Activated CD4-positive, CD25-positive, alpha-beta regulatory T cell treated with anti-CD3 and anti-CD28 coated beads, Interleukin-2, amount 50 U/mL, for 72 hours (primary cell): ENCODE measurements at regions not wholly inside any gene's neighbourhood (a gene's known extent, or its start where the extent isn't known, plus 50 kb on each side); places are given as distances from the start of the nearest gene placed in this dataset.

ENCODE experiments used
- DNase-seq: peaks from one replicate; pipeline ENCODE4 v3.0.0; 2021

DNA sequence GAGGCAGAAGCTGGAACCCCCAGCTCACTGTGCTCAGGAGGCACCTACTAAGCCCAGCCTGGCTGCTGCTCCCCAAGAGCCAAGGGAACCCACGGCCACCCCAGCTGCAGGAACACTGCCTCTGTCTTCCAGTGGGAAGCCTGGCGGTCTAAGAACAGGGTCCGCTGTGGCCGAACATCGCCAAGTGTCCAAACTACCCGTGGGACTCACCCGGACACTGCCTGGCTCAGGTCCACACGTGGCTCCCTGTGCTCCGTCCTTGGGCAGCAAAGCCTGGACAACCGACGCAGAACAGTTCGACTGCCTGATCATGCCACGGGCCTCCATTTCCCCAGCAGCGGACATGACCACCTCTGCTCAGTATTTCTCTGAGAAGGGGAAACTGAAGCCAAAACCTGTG is 747.0 kb downstream of the BRD1 start:
- no peak for DNase-seq

DNA sequence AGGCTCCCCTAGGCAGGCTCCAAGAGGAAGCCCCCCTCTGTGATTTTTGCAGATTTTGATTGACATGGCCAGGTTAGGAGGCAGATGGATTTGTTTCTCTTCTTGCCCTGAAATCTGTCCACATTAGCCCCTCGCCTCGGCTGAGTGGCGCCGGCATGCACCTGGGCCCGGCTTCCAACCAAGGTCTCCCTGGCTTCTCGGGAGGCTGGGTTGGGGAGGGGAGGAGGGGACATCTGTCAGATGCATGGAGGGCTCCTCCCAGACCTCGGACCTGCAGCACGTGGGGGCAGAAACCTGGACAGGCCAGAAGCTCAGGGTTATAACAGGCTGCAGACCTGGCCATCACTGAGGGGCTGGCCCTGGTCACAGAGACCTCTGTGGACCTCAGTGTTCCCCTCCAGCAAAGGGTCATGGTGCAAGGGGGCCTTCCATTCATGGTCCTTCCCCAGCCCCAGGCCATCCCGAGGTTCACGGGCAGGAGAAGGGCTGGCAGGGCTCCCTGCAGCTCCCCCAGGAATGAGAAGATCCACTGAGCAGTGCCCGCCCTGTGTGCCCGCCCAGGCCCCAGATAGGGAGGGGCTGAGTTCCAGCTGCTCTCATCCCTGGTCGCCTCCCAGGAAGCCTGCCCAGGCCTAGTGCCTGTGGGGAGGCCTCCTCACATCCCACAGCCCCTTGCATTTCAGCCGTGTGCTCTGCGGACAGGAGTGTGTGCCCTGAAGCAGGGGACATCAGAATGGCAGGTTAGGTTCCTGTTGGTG is 747.8 kb downstream of the BRD1 start:
- no peak for DNase-seq

DNA sequence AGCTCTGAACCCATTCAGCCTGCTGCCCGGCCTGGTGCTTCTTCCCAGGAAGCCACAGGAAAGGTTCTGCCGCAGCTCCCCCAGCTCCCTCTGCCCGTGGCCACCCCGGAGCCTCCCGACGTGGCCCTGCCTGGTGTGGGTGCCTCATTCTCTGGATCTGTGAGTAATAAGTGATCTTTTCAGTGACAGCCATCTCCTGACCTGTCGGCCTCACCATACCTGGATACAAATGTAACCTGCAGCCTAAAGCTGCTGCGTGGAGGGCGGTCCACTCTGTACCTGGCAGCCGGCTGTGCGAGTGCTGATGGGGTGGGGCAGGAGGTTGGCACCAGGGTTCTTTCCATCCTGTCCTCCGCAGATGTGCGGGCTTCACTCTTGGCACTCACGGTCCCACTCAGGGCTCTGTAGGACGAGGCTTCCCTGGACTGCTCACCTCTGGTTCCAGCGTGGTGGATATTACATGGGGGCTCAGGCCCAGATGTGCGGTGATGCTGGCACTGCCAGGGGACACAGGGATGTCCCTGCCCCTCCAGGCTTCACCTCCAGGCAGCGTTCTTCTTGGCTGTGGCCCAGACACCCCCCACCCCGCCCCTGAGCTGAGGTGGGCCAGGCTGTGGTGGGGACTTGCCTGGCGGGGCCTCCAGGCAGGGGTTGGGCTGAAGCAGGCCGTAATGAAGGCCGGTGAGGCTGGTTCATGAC is 748.5 kb downstream of the BRD1 start:
- DNase-seq: no peak

DNA sequence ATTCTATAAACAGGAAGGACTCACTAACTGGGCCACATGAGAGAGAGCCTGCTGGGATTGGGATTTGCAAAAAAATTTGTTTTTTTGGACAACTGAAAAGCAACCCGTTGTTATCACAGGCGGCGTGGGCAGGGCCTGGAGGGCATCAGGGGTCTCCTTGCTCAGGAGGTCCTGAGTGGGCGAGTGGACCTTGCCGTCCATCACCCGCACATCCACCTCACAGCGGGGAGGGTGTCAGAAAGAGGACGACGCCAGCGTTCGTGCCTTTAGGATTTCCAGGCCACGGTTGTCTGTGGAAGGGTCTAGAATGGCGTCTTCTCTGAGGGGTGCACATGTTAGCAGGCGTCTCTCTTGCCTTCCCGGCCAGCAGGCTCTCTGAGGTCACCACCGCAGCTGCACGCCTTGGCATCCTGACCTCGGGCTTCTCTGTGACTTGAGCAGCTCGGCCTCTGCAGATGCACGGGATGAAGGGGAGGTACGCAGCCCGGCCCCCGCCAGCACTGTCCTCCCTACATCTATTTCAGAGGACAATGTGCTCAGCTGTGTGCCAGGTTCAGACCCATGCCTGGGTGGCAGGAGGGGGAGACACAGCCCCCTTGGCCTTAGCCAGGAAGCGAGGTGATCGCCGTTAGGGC is 749.5 kb downstream of the BRD1 start:
- no peak for DNase-seq

DNA sequence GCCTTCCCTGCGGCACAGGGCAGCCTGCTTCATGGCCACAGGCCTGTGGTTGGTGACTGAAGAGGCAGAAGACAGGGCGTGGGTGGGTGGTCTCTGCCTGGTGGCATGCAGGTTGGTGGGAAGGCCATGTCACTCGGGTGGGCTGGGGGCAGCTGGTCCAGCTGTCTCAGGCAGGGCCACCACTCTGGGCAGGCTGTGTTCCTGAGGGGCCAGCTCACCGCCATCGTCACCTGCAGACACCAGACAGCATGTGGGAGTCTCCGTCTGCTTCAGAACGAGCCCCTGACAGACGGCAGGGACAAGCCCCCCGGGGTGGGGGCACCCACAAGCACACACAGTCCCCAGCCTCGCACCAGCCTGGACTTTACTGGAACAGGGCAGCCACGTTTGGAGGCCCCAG is 750.1 kb downstream of the BRD1 start:
- DNase-seq: no peak

DNA sequence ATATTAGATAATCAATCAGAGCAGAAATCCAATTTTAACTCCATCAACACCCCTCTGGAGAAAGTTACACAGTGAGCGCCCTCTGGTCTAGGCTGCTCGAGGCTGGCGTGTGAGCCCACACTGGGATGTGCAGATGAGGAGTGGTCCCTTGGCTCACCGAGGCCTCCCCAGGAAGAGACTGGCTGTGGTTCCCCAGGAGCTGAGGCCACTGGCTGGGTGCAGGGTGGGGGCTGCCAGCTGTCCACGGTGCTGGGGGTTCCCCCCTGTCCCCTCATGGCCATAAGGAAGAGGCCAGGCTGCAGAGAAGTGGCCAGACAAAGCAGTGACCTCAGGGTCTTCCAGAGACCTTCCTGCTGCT is 750.7 kb downstream of the BRD1 start:
- no peak for DNase-seq

DNA sequence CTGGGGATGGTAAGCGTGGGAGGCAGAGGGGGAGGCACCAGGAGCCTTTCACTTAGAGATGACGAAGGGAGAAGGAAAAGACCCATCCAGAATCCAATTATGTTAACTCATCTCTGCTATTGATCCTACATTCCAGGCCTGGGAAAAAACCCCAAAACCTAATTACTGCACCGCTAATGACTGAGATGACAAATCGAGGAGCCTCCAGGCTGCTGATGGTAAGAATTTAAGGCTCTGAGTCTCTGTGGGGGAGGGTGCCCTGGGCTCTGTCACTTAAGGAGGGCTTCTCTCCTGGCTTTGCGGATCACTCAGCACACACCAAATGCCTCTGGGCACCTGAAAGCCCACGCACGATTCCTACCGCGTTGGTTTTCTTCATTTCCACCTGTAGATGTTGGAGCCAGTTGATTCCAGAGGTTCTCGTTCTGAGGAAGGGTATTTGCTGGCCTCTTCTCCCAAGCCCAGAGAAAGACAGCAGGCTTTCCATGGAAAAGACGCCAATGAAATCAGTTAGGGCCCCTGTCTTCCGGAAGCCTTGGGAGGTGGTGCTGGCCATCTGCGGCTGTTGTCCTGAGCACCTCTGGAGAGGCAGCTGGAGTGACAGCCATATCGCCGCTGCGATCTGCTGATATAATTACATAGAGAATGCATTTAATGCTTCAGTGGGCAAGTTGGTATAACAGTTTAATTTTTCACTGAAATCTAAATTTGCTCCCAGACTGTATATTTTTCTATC is 751.2 kb downstream of the BRD1 start:
- no peak for DNase-seq

DNA sequence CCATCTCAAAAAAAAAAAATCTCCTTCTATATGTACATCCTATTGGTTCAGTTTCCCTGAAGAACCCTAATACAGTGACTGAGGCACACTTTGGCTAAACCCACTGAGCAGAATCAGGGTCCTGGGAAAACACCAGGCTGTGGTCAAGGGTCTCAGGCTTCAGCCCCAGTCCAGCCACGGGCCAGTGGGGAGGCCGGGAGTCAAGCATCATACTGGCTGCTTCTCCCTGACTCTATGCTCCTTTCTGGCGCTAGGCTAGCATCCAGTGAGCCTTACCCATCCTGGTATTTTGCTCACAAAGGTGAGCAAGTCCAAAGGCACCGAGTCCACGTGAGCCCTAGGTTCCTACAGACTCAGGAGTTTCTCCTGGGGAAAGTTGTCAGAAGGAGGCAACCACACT is 752.5 kb downstream of the BRD1 start:
- no peak for DNase-seq

DNA sequence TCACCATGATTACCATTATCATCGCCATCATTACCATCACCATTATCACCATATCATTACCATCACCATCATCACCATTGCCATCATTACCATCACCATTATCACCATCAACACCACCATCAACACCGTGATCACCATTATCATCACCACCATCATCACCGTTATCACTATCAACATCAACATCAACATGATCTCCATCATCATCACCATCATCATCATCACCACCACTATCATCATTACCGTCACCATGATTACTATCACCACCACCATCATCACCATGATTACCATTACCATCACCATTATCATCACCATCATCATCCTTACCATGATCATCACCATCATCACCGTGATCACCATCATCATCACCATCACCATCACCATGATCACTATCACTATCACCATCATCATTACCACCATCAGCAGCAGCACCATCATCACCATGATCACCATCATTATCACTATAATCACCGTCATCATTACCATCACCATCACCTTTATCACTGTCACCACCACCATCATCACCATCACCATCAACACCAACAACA is 753.7 kb downstream of the BRD1 start:
- no peak for DNase-seq

DNA sequence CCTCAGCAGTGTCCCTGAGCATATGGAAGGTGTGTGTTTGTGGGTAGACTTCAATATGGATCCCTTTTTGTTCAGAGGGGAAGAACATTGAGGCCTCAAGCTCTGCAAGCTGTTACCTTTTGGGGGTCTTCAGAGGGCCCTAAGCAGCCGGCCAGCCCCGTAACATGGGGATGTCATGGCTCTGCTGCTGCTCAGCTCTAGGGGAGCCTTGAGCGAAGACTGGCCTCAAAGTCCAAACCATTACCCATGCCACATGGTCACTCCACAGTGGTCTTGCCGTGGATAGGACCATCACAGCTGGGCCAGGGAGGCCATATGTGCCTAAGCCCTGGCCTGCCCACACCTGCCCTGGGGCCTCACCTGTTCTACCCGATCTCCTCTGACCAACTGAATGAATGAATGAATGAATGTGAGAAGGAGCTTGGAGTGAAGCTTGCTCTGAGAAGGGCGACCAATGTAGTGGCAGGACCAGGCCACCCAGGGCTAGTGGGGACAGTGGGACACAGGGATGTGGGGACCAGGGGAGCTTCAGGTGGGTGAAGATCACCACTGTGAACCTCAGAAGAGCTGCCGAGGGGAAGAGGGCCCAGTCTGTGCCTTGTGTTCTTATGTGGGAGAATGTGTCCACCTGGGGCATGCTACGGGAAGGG is 754.6 kb downstream of the BRD1 start:
- DNase-seq: no peak

DNA sequence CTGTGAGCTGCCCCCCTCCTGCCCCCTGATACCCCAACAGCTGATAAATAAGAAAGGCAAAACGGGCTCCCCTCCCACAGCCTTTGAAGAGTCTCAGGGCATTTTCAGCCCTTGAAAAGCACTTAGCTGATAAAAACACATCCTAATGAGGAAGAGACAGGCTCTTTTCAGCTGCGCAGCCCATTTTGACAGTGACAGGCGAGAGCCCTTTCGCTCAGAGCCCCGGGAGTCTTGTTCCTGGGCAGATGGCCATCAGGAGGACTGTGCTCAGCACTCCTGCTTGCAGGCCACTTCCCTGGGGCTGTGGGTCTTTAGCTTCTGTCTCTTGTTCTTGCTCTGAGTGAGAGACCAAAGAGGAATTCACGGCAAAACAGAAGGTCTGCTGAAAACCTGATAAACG is 757.2 kb downstream of the BRD1 start:
- no peak for DNase-seq

DNA sequence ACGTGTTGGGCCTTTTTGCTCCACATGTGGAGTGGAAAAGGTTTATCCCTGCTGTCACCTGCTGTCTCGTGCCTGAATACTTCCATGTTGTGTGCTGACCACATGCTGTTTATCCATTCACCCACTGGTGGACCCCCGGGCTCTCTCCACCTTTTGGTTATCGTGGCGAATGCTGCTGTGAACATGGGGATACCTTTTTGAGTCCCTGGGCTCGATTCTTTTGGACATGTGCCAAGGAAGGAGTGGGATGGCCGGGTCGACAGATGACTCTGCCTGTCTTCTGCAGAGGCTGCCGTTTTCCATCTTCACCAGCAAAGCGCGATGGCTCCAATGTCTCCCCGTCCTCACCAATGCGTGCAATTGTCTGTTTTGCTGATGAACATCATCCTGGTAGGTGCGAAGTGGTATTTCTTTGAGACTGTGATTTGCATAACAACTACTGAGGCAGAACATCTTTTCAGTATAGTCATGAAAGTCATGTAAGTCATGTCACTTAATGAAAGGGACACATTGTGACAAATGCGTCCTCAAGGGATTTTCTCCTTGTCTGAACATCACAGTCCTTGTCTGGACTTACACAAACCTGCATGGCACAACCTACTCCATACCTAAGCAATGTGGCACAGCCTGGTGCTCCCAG is 758.7 kb downstream of the BRD1 start:
- DNase-seq: no peak

DNA sequence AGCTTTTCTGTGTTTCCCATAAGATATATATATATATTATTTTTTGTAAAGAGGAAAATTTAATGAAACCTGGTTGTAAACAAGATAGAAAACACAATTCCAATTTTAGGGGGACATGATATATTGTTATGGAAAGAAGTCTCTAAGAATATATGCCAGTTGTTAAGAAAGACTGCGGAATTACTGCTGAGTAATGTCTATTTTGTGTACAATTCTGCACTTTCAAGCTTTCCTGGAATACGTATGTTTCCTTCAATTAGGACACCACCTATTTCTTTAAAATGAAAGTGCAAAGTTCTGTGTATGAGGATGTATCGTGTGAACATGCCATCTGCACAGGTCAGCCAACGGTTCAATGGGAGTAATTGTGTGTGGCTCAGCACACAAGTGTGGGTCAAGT is 760.2 kb downstream of the BRD1 start:
- DNase-seq: no peak

DNA sequence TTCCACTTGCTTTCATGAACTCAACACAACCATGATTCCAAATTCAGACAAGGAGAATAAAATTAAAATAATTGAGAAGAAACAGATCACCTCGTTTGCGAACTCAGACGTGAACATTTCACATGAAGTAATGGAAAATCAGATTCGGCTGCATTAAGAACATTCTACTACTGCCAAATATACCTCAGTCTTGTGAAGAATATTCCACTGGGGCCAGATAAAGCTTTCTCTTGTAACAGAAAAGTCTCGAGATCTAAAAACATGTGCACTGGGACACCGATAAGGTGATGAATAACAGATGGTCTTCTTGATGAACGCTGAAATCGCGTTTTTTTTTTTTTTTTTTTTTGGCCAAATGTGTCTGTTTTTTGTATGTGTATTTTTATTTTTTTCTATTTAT is 761.1 kb downstream of the BRD1 start:
- no peak for DNase-seq

DNA sequence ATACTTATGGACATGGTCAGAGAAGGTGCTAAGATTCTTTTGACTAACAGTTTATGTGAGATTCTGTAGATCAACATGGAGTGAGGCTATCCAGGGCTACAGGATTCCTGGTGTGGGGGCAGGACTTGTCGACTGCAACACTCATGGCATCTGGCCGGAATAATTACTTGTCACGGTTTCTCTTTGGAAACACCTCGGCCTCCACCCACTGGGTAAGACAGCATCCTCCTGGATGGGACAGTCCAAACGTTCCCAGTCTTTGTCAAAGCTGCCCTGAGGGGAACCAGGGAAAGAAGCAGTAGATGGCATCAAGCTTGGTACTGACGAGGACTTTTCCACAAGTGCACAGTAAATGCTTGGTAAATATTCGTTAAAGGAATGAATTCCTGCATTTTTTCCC is 762.8 kb downstream of the BRD1 start:
- DNase-seq: no peak

DNA sequence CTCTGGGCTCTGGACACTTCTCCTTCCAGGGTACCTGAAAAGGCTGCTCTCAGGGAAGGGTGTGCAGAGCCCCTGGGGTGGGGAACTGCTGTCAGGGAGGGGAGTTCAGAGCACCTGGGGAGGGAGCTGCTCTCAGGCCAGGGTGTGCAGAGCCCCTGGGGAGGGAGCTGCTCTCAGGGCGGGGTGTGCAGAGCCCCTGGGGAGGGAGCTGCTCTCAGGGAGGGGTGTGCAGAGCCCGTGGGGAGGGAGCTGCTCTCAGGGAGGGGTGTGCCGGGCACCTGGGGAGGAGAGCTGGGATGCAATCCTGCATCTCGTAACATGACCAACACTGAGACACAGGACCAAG is 764.2 kb downstream of the BRD1 start:
- DNase-seq: no peak

DNA sequence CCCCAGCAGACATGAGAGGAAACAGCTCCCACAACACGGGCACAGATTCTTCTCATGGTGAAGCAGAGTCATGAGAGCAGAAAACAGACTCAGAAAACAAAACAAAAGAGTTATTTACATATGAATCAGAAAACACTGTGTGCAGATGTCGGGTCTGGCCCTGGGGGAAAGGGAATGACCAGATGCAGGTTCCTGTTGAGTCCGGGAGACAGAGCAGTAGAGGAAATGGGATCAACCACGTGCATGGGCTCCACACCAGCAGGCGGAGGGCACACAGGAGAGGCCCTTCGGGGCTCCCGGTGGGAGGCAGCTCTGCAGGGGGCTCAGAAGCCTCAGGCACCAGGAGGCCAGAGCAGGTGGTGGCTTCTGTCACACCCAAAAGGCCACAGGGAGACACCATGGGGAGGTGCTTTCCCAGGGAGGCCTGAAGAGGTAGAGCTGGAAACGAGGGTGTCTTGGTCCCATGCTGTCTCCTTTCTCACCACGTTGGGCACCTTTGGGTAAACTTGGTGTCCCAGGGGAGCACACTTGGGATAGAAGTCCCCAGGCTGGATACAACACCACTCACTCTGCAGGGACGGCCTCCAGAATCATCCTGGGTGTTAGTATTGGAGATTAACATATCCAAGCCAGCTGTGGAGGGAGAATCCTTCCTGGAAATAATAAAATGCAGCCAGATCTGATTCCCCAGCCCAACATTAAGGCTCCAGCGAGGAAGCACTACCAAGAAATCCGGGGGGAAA is 764.7 kb downstream of the BRD1 start:
- DNase-seq: no peak

DNA sequence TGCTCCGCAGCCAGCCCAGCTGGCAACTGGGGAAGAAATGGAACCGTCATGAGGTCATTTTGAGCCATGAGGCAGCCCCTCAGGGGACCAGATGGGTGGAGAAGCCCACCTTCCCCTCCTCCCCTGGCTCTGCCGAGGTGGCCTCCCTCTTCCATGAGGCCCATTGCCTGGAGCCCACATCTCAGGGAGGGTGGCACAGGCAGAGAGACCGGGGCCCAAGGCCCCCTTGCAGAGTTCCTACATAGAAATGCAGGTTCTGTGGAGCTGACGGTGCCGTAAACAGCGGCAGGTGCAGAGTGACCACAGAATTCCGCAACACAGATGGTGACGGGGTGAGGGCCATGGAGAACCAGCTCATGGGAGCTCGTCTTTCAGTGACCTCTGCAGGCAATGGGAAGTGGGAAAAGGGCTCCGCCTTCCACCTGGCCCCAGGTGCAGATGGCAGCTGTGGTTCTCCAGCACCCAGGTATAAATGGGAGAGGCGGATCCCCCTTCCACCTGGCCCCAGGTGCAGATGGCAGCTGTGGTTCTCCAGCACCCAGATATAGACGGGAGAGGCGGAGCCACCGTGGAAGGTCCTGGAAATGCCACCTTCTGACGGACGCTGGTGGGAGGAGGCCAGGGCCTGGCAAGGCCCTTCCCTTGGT is 765.4 kb downstream of the BRD1 start:
- no peak for DNase-seq

DNA sequence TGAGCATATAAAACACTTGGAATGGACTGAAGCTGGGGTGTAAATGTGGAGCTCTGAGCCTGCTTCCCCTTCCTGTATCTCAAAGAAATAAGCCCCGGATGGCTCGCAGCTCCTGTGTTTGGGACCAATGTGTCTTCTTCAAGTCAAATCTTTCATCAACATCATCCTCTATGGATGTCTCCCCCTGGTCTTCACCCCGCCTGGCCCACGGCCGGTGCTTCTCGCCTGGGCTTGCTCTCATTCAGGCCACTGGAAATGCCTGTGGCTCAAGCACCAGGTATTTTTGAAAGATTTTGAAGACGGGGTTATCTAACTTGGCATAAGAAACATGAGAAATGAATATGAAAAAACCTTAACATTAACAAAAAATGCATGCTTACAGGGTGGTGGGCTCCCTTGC is 769.8 kb downstream of the BRD1 start:
- no peak for DNase-seq

DNA sequence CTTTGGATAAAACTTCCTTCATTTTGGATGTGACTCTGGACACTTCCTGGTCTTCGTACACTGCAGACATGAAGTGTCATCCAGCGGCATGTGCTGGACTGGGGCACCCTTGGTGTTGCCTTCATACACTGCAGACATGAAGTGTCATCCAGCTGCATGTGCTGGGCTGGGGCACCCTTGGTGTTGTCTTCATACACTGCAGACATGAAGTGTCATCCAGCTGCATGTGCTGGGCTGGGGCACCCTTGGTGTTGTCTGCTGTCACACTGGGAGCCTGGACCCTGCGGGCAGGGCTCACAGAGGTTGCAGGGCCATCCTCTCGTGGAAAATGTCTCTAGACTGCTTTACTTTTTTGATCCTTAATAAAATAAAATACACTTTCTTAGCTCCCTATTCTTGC is 771.4 kb downstream of the BRD1 start:
- no peak for DNase-seq

DNA sequence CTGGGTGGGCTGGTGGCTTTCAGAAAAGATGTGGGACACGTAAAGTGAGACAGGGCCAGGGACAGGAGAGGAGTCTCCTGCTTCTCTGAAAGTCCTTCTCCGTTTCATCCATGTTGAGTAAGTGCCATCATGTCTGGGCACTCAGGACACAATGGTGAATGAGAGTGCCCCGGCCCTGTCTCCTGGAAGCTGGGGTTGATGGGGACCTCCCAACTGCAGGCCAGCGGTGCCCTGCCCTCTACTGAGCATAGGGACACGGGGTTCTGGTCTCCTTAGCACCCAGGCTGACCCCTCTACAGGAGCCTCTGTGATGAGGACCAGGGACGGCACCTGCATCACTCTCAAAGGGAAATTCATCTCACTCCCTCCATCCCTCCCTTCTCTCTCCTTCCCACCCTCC is 772.3 kb downstream of the BRD1 start:
- DNase-seq: no peak
